HepG2 (cell line): ENCODE measurements at regions not wholly inside any gene's neighbourhood (a gene's known extent, or its start where the extent isn't known, plus 50 kb on each side); places are given as distances from the start of the nearest gene placed in this dataset.
A peak's percentile ranks its signal among the peaks of the same experiment; 100 is the strongest.

Experiments
- CREB1 ChIP-seq, 2 experiments: fragments of 450-650 bp in 1 of 2; IDR thresholded peaks; 2 replicates each; pipeline ENCODE4 v1.6.1; 2016 to 2017; ENCODE audit warnings: control low read depth in 1 of 2, mild to moderate bottlenecking in 1 of 2, missing compliant biosample characterization in 1 of 2, missing genetic modification characterization in 1 of 2
- FOXM1 ChIP-seq: sonication (generic); formaldehyde crosslinking; IDR thresholded peaks from 2 replicates; pipeline ENCODE4 v1.5.0; 2020; ENCODE audit warnings: missing genetic modification reagents
- KAT7 ChIP-seq: IDR thresholded peaks from 2 replicates; pipeline ENCODE4 v1.6.1; 2018; ENCODE audit warnings: borderline replicate concordance, missing compliant biosample characterization
- MAFK ChIP-seq, 2 experiments: IDR thresholded peaks in 1 of 2; conservative IDR thresholded peaks in 1 of 2; 2 replicates each; pipeline ENCODE4 v1.6.1; 2011; ENCODE audit warnings: improper control_type of control experiment in 2 of 2, low read length in 2 of 2
- NFE2 ChIP-seq: sonication (generic); formaldehyde crosslinking; IDR thresholded peaks from 2 replicates; pipeline ENCODE4 v1.4.0; 2020; ENCODE audit warnings: missing genetic modification reagents
- PHF8 ChIP-seq: sonication (generic); formaldehyde crosslinking; IDR thresholded peaks from 2 replicates; pipeline ENCODE4 v1.5.0; 2020; ENCODE audit warnings: missing genetic modification reagents
- POLR2AphosphoS5 ChIP-seq: IDR thresholded peaks from 2 replicates; pipeline ENCODE4 v1.6.1; 2012; ENCODE audit warnings: low read depth, low read length
- RAD51 ChIP-seq: fragments of 450-650 bp; IDR thresholded peaks from 2 replicates; pipeline ENCODE4 v1.6.1; 2016; ENCODE audit warnings: borderline replicate concordance
- RFX1 ChIP-seq: fragments of 450-650 bp; IDR thresholded peaks from 2 replicates; pipeline ENCODE4 v1.6.1; 2017
- SOX13 ChIP-seq, 3 experiments: fragments of 450-650 bp in 1 of 3; sonication (generic) in 1 of 3; formaldehyde crosslinking in 1 of 3; IDR thresholded peaks in 2 of 3; conservative IDR thresholded peaks in 1 of 3; 2 replicates each; pipeline versions ENCODE4 v1.5.0 to v1.6.1; 2016 to 2020; ENCODE audit warnings: antibody characterized with exemption in 1 of 3, mild to moderate bottlenecking in 1 of 3, missing compliant biosample characterization in 1 of 3, missing genetic modification reagents in 1 of 3, moderate library complexity in 1 of 3
- SP5 ChIP-seq: IDR thresholded peaks from 2 replicates; pipeline ENCODE4 v1.6.1; 2016; ENCODE audit warnings: low read depth, borderline replicate concordance
- SUZ12 ChIP-seq: fragments of 150-350 bp; IDR thresholded peaks from 2 replicates; pipeline ENCODE4 v1.6.1; 2014; ENCODE audit warnings: low read depth, low read length
- ZEB1 ChIP-seq: IDR thresholded peaks from 2 replicates; pipeline ENCODE4 v1.6.1; 2012; ENCODE audit warnings: mild to moderate bottlenecking, low read depth, inconsistent platforms; ENCODE audit not compliant: insufficient replicate concordance
- ZNF136 ChIP-seq: sonication (generic); formaldehyde crosslinking; IDR thresholded peaks from 2 replicates; pipeline ENCODE4 v1.8.1; 2022; ENCODE audit warnings: low read depth, mild to moderate bottlenecking, moderate library complexity, missing genetic modification reagents
- ZNF557 ChIP-seq: sonication (generic); formaldehyde crosslinking; IDR thresholded peaks from 2 replicates; pipeline ENCODE4 v1.4.0; 2020; ENCODE audit warnings: missing genetic modification reagents
- TF ChIP-seq, protein P1 (sequence below): sonication (generic); formaldehyde crosslinking; IDR thresholded peaks from 2 replicates; pipeline ENCODE4 v1.9.0; 2021; ENCODE audit warnings: missing genetic modification reagents, mild to moderate bottlenecking, borderline replicate concordance
- TF ChIP-seq, protein P2 (sequence below): sonication (generic); formaldehyde crosslinking; IDR thresholded peaks from 2 replicates; pipeline ENCODE4 v1.5.0; 2020; ENCODE audit warnings: mild to moderate bottlenecking, missing genetic modification reagents, borderline replicate concordance
- TF ChIP-seq, protein P3 (sequence below): IDR thresholded peaks from 2 replicates; pipeline ENCODE4 v1.6.1; 2016; ENCODE audit warnings: missing compliant biosample characterization, missing genetic modification reagents, borderline replicate concordance
- TF ChIP-seq, protein P4 (sequence below): sonication (generic); formaldehyde crosslinking; IDR thresholded peaks from 2 replicates; pipeline ENCODE4 v1.4.0; 2020; ENCODE audit warnings: missing genetic modification reagents, mild to moderate bottlenecking, borderline replicate concordance

DNA sequence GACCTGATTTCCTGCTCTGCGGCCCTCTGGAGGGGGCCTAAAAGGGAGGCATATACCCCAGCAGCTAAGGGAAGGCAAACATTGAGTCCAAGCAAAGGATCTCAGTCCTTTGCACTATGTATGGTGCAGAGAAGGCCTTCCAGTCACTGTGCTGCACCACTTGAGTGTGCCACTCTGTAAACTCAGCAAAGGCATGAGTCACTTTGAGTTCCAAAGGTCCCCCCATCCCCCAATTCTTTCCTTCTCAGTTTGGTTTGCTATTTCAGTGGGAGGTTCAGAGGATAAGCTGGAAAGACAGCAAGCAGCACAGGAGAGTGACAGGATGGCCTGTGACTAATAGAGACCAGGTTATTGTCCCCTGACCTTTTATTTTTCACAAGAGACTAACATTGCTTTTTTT is 131.3 kb downstream of the FHDC1 start (continued):
- TF ChIP-seq, protein P1, sequence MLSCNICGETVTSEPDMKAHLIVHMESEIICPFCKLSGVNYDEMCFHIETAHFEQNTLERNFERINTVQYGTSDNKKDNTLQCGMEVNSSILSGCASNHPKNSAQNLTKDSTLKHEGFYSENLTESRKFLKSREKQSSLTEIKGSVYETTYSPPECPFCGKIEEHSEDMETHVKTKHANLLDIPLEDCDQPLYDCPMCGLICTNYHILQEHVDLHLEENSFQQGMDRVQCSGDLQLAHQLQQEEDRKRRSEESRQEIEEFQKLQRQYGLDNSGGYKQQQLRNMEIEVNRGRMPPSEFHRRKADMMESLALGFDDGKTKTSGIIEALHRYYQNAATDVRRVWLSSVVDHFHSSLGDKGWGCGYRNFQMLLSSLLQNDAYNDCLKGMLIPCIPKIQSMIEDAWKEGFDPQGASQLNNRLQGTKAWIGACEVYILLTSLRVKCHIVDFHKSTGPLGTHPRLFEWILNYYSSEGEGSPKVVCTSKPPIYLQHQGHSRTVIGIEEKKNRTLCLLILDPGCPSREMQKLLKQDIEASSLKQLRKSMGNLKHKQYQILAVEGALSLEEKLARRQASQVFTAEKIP = no peak
- TF ChIP-seq CREB1 (IDR thresholded peaks at IDR 0.05) (no peak), CREB1 (CRISPR knock-in tag; IDR thresholded peaks at IDR 0.05) (peak; percentile 27; the same call in 1 of the 2 replicates), PHF8 (CRISPR knock-in tag) (no peak), ZEB1 (no peak), NFE2 (CRISPR knock-in tag) (no peak), RAD51 (no peak), POLR2AphosphoS5 (no peak), ZNF136 (CRISPR knock-in tag) (no peak), SP5 (CRISPR knock-in tag) (peak; percentile 26; the same call in 1 of the 2 replicates), MAFK (conservative IDR thresholded peaks at IDR 0.05 in 1 of 2, IDR thresholded peaks at IDR 0.05 in 1 of 2; ENCODE audit: low read length in 2 of 2) (no peak; a peak in 1 of 4 replicates), SOX13 (IDR thresholded peaks at IDR 0.05) (no peak), SOX13 (CRISPR knock-in tag; conservative IDR thresholded peaks at IDR 0.05 in 1 of 2, IDR thresholded peaks at IDR 0.05 in 1 of 2) (peak in 1 of 2 experiments; percentile 41; a peak in 1 of 4 replicates), ZNF557 (CRISPR knock-in tag) (no peak), FOXM1 (no peak), RFX1 (no peak), KAT7 (CRISPR knock-in tag) (no peak), SUZ12 (no peak)
- TF ChIP-seq, protein P2, sequence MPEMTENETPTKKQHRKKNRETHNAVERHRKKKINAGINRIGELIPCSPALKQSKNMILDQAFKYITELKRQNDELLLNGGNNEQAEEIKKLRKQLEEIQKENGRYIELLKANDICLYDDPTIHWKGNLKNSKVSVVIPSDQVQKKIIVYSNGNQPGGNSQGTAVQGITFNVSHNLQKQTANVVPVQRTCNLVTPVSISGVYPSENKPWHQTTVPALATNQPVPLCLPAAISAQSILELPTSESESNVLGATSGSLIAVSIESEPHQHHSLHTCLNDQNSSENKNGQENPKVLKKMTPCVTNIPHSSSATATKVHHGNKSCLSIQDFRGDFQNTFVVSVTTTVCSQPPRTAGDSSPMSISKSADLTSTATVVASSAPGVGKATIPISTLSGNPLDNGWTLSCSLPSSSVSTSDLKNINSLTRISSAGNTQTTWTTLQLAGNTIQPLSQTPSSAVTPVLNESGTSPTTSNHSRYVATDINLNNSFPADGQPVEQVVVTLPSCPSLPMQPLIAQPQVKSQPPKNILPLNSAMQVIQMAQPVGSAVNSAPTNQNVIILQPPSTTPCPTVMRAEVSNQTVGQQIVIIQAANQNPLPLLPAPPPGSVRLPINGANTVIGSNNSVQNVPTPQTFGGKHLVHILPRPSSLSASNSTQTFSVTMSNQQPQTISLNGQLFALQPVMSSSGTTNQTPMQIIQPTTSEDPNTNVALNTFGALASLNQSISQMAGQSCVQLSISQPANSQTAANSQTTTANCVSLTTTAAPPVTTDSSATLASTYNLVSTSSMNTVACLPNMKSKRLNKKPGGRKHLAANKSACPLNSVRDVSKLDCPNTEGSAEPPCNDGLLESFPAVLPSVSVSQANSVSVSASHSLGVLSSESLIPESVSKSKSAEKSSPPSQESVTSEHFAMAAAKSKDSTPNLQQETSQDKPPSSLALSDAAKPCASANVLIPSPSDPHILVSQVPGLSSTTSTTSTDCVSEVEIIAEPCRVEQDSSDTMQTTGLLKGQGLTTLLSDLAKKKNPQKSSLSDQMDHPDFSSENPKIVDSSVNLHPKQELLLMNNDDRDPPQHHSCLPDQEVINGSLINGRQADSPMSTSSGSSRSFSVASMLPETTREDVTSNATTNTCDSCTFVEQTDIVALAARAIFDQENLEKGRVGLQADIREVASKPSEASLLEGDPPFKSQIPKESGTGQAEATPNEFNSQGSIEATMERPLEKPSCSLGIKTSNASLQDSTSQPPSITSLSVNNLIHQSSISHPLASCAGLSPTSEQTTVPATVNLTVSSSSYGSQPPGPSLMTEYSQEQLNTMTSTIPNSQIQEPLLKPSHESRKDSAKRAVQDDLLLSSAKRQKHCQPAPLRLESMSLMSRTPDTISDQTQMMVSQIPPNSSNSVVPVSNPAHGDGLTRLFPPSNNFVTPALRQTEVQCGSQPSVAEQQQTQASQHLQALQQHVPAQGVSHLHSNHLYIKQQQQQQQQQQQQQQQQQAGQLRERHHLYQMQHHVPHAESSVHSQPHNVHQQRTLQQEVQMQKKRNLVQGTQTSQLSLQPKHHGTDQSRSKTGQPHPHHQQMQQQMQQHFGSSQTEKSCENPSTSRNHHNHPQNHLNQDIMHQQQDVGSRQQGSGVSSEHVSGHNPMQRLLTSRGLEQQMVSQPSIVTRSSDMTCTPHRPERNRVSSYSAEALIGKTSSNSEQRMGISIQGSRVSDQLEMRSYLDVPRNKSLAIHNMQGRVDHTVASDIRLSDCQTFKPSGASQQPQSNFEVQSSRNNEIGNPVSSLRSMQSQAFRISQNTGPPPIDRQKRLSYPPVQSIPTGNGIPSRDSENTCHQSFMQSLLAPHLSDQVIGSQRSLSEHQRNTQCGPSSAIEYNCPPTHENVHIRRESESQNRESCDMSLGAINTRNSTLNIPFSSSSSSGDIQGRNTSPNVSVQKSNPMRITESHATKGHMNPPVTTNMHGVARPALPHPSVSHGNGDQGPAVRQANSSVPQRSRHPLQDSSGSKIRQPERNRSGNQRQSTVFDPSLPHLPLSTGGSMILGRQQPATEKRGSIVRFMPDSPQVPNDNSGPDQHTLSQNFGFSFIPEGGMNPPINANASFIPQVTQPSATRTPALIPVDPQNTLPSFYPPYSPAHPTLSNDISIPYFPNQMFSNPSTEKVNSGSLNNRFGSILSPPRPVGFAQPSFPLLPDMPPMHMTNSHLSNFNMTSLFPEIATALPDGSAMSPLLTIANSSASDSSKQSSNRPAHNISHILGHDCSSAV = no peak
- TF ChIP-seq, protein P3, sequence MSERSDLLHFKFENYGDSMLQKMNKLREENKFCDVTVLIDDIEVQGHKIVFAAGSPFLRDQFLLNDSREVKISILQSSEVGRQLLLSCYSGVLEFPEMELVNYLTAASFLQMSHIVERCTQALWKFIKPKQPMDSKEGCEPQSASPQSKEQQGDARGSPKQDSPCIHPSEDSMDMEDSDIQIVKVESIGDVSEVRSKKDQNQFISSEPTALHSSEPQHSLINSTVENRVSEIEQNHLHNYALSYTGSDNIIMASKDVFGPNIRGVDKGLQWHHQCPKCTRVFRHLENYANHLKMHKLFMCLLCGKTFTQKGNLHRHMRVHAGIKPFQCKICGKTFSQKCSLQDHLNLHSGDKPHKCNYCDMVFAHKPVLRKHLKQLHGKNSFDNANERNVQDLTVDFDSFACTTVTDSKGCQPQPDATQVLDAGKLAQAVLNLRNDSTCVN = no peak
- TF ChIP-seq, protein P4, sequence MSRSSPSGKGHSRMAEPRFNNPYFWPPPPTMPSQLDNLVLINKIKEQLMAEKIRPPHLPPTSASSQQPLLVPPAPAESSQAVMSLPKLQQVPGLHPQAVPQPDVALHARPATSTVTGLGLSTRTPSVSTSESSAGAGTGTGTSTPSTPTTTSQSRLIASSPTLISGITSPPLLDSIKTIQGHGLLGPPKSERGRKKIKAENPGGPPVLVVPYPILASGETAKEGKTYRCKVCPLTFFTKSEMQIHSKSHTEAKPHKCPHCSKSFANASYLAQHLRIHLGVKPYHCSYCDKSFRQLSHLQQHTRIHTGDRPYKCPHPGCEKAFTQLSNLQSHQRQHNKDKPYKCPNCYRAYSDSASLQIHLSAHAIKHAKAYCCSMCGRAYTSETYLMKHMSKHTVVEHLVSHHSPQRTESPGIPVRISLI (CRISPR knock-in tag) = peak; percentile 17; the same call in 1 of the 2 replicates
